GM12878 (cell line): ENCODE measurements at regions not wholly inside any gene's neighbourhood (a gene's known extent, or its start where the extent isn't known, plus 50 kb on each side); places are given as distances from the start of the nearest gene placed in this dataset.

Experiments
- ATAC-seq: fragments of 200-7000 bp; cut with Tn5 transposase; 3 replicates; pipeline ENCODE4 v1.9.1; 2020; ENCODE audit warnings: mild to moderate bottlenecking, moderate library complexity
- BruUV-seq: library from RNA; stranded (reverse); fragments of 400-500 nt; replicated peaks from 2 replicates; lab custom pipeline; 2021; lab: Mats Ljungman, UMichigan
- CTCF ChIA-PET: fragments of 300-600 bp; sonication (Branson Sonifier 250); formaldehyde crosslinking; extraction: SDS; loops from one replicate; lab custom pipeline; 2021; ENCODE audit warnings: inconsistent platforms; lab: Yijun Ruan, JAX
- POLR2A ChIA-PET: fragments of 350-600 bp; formaldehyde crosslinking; extraction: SDS; loops from one replicate; lab custom pipeline; 2021; ENCODE audit warnings: inconsistent platforms; lab: Charles Lee
- RAD21 ChIA-PET: fragments of 300-600 bp; sonication (Branson Sonifier 250); formaldehyde crosslinking; loops from one replicate; lab custom pipeline; 2023; ENCODE audit warnings: antibody characterized with exemption; ENCODE audit not compliant: unreplicated experiment; lab: Charles Lee
- SMC1A ChIA-PET: fragments of 300-600 bp; sonication (Branson Sonifier 250); formaldehyde crosslinking; loops from one replicate; lab custom pipeline; 2023; ENCODE audit not compliant: unreplicated experiment, uncharacterized antibody; lab: Charles Lee
- DNase-seq: peaks from one replicate; pipeline ENCODE4 v3.0.0-alpha.2; 2011; ENCODE audit warnings: low read depth, low spot score
- FAIRE-seq: peaks from 3 replicates; lab custom pipeline; 2011; peaks lifted over from hg19 to GRCh38; lab: Jason Lieb, UNC
- H2AFZ ChIP-seq: 2 replicates; pipeline ENCODE4 v1.6.0; 2011; ENCODE audit warnings: low read depth, low read length, control low read depth; ENCODE audit not compliant: control insufficient read depth
- H3K27ac ChIP-seq: 2 replicates; pipeline ENCODE4 v1.5.1; 2011; ENCODE audit warnings: control low read depth; ENCODE audit not compliant: control insufficient read depth, insufficient read depth
- H3K27me3 ChIP-seq, 2 experiments: replicated peaks in 1 of 2; 2 replicates each; pipeline versions ENCODE4 v1.6.0 to v1.6.1; 2011; ENCODE audit warnings: low read length in 1 of 2; ENCODE audit not compliant: control insufficient read depth in 2 of 2, insufficient read depth in 2 of 2
- H3K36me3 ChIP-seq, 2 experiments: 2 replicates each; pipeline ENCODE4 v1.5.1; 2011; ENCODE audit warnings: low read length in 1 of 2; ENCODE audit not compliant: control insufficient read depth in 2 of 2, insufficient read depth in 2 of 2
- H3K4me1 ChIP-seq: 2 replicates; pipeline ENCODE4 v1.6.1; 2011; ENCODE audit warnings: mild to moderate bottlenecking, low read length, moderate library complexity, mixed read lengths; ENCODE audit not compliant: control insufficient read depth, insufficient read depth
- H3K4me2 ChIP-seq: 2 replicates; pipeline ENCODE4 v1.6.0; 2011; ENCODE audit warnings: control low read depth; ENCODE audit not compliant: control insufficient read depth, insufficient read depth
- H3K4me3 ChIP-seq: fragments of 200-600 bp; sonication (generic); 2 replicates; pipeline ENCODE4 v1.5.1; 2016
- H3K79me2 ChIP-seq: 2 replicates; pipeline ENCODE4 v1.6.0; 2011; ENCODE audit warnings: low read length; ENCODE audit not compliant: control insufficient read depth, insufficient read depth
- H3K9ac ChIP-seq: 2 replicates; pipeline ENCODE4 v1.8.0; 2011; ENCODE audit warnings: low read length, control low read depth, mixed read lengths; ENCODE audit not compliant: control insufficient read depth, insufficient read depth
- H3K9me3 ChIP-seq: replicated peaks from 3 replicates; pipeline ENCODE4 v1.5.1; 2011; ENCODE audit warnings: mild to moderate bottlenecking, low read length; ENCODE audit not compliant: control insufficient read depth, insufficient read depth
- H4K20me1 ChIP-seq: 2 replicates; pipeline ENCODE4 v1.6.0; 2011; ENCODE audit not compliant: control insufficient read depth, insufficient read depth
- CHD2 ChIP-seq: IDR thresholded peaks from 2 replicates; pipeline ENCODE4 v1.6.1; 2011; ENCODE audit warnings: low read depth, low read length, improper control_type of control experiment, borderline replicate concordance
- EGR1 ChIP-seq, 2 experiments: IDR thresholded peaks; 1 replicate in 1 of 2; 2 replicates in 1 of 2; pipeline ENCODE4 v1.6.1; 2011 to 2012; ENCODE audit warnings: low read depth in 2 of 2, low read length in 2 of 2, borderline replicate concordance in 1 of 2, mild to moderate bottlenecking in 1 of 2, moderate library complexity in 1 of 2
- GABPA ChIP-seq: IDR thresholded peaks from 2 replicates; pipeline ENCODE4 v1.6.1; 2014; ENCODE audit warnings: antibody characterized with exemption, low read depth, mild to moderate bottlenecking, inconsistent platforms
- KAT2A ChIP-seq: conservative IDR thresholded peaks from 2 replicates; pipeline ENCODE4 v1.6.1; 2011; ENCODE audit warnings: low read depth, low read length; ENCODE audit not compliant: control insufficient read depth
- NR2C2 ChIP-seq: IDR thresholded peaks from 2 replicates; pipeline ENCODE4 v1.6.1; 2011; ENCODE audit warnings: borderline replicate concordance, low read depth; ENCODE audit not compliant: control insufficient read depth, insufficient read length
- POLR2AphosphoS5 ChIP-seq: IDR thresholded peaks from 2 replicates; pipeline ENCODE4 v1.6.1; 2011; ENCODE audit warnings: mild to moderate bottlenecking, low read length, inconsistent platforms
- RFX5 ChIP-seq: IDR thresholded peaks from 2 replicates; pipeline ENCODE4 v1.6.1; 2011; ENCODE audit warnings: low read depth, low read length, improper control_type of control experiment
- SREBF1 ChIP-seq: IDR thresholded peaks from 2 replicates; pipeline ENCODE4 v1.6.1; 2012; ENCODE audit warnings: mild to moderate bottlenecking, low read length
- YBX1 ChIP-seq: fragments of 450-650 bp; IDR thresholded peaks from 2 replicates; pipeline ENCODE4 v1.6.1; 2016; ENCODE audit warnings: antibody characterized with exemption
- WGBS: methylation state at CpG from one replicate; pipeline ENCODE4 v1.1.6; 2016; ENCODE audit warnings: low lambda C conversion rate; ENCODE audit not compliant: insufficient replicate concordance, insufficient coverage; ENCODE audit errors: missing lambda C conversion rate; 5-methylcytosine and 5-hydroxymethylcytosine counted together
- in situ Hi-C: fragments of 300-500 bp; cut with MboI; formaldehyde crosslinking; loops from 9 replicates; pipeline ENCODE4 v1.14.3; 2018; ENCODE audit warnings: mixed read lengths
- intact Hi-C: fragments of 100-400 bp; cut with micrococcal nuclease; formaldehyde crosslinking; loops from one replicate; pipeline ENCODE4 v1.14.2; 2022; ENCODE audit not compliant: unreplicated experiment
- TF ChIP-seq, protein P1 (sequence below): fragments of 450-650 bp; IDR thresholded peaks from 2 replicates; pipeline ENCODE4 v1.6.1; 2018; ENCODE audit warnings: mild to moderate bottlenecking, low read depth, moderate library complexity; ENCODE audit not compliant: partially characterized antibody
- TF ChIP-seq, protein P2 (sequence below): fragments of 450-650 bp; IDR thresholded peaks from 2 replicates; pipeline ENCODE4 v1.6.1; 2014; ENCODE audit warnings: mild to moderate bottlenecking

DNA sequence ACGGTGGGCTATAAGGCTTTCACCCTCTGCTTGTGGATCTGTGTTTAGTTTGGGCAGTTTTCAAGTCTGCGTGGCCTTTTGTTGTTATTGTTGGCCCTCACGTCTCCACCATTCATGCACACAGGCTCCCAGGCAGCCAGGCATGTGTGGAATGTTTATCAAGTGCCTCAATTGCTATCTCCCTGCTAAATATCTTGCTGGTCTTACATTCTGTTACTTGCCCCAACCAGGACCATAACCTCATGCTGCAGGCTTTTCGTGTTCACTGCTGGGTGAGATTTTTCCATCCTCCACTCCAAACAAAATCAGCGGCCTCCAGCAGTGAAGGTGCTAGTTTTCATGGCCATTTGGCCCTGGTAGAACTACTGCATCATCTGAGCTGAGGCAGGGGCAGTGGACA lies 63.0 kb upstream of the DSC1 start:
- Histone ChIP-seq H3K4me1 (peaks cover 21% of the 10 kb centered on the region), H3K4me2 (peak overlapping the region; percentile 13; the same call in 1 of the 2 replicates), H3K36me3 (no peaks in the 10 kb centered on the region), H4K20me1 (no peaks in the 10 kb centered on the region), H3K9ac (no peak overlapping the region), H3K9me3 (no peaks in the 10 kb centered on the region; the same call in 1 of the 3 replicates), H3K27me3 (no peaks in the 10 kb centered on the region), H2AFZ (peak overlapping the region; percentile 77), H3K4me3 (no peak overlapping the region), H3K27ac (peak overlapping the region; percentile 46), H3K79me2 (no peaks in the 10 kb centered on the region)
- no peak for TF ChIP-seq SREBF1
- ChIA-PET SMC1A (no interaction called here), CTCF (no interaction called here), POLR2A (no interaction called here), RAD21 (interaction anchor here (1.0 kb wide), 1 partner anchor 23 kb away, joined by 3 read pairs; no protein-coding TSS in a partner anchor)
- ATAC-seq (no peak), DNase-seq (no peak), FAIRE-seq (no peak)
- intact Hi-C loops (no loop called here), in situ Hi-C loops (no loop called here)
- BruUV-seq = no TSS peak
- under 1% methylated on average over 5 of the region's 5 CpGs for WGBS

DNA sequence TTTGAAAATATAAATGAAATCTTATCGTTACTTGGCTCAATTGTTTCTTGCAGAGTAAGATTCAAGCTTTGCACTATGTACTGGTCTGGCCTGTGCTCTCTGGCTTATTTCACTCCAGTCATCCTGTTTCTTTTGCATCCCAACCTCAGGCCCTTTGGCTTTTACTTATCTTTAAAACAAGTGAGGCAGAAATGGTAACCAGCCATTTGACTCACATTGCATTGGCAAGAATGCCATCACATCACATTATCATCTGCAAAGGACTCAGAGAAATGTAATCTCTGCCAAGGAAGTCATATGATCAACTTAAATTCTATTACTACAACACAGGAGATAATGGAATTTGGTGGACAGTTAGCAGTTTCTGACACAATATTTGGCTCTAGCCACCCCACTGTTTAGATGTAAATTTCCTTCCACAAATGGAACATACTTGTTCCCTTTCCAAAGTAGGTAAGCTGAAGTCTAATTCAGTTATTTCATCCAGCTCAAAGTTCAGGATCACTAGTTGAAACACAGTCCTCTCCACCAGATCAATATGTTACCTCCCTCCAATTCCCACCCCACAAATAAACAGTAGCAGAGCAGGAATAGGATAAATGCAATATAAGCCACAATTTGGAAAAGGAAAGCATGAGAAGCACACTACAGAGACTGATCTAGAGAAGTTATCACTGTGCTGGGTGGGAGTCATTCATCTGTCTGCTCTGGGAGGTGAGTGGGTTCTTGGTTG lies 65.0 kb upstream of the DSC1 start:
- FAIRE-seq = no peak
- no peak overlapping the region for H3K4me3 ChIP-seq
- TF ChIP-seq, protein P1, sequence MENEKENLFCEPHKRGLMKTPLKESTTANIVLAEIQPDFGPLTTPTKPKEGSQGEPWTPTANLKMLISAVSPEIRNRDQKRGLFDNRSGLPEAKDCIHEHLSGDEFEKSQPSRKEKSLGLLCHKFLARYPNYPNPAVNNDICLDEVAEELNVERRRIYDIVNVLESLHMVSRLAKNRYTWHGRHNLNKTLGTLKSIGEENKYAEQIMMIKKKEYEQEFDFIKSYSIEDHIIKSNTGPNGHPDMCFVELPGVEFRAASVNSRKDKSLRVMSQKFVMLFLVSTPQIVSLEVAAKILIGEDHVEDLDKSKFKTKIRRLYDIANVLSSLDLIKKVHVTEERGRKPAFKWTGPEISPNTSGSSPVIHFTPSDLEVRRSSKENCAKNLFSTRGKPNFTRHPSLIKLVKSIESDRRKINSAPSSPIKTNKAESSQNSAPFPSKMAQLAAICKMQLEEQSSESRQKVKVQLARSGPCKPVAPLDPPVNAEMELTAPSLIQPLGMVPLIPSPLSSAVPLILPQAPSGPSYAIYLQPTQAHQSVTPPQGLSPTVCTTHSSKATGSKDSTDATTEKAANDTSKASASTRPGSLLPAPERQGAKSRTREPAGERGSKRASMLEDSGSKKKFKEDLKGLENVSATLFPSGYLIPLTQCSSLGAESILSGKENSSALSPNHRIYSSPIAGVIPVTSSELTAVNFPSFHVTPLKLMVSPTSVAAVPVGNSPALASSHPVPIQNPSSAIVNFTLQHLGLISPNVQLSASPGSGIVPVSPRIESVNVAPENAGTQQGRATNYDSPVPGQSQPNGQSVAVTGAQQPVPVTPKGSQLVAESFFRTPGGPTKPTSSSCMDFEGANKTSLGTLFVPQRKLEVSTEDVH = no peak
- TF ChIP-seq GABPA (no peak), EGR1 (IDR thresholded peaks at IDR 0.05; ENCODE audit: borderline replicate concordance in 1 of 2, low read depth in 2 of 2, low read length in 2 of 2) (no peak), NR2C2 (no peak), POLR2AphosphoS5 (no peak), KAT2A (no peak), RFX5 (no peak), CHD2 (no peak), YBX1 (no peak)
- TF ChIP-seq, protein P2, sequence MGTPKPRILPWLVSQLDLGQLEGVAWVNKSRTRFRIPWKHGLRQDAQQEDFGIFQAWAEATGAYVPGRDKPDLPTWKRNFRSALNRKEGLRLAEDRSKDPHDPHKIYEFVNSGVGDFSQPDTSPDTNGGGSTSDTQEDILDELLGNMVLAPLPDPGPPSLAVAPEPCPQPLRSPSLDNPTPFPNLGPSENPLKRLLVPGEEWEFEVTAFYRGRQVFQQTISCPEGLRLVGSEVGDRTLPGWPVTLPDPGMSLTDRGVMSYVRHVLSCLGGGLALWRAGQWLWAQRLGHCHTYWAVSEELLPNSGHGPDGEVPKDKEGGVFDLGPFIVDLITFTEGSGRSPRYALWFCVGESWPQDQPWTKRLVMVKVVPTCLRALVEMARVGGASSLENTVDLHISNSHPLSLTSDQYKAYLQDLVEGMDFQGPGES = no peak

More for the DNA sequence above, 65.0 kb upstream of the DSC1 start:
- Histone ChIP-seq H3K79me2 (no peaks in the 10 kb centered on the region), H3K27me3 (no peaks in the 10 kb centered on the region), H3K9ac (no peak overlapping the region), H2AFZ (peak overlapping the region; percentile 20; the same call in 1 of the 2 replicates), H3K4me1 (peaks cover 28% of the 10 kb centered on the region), H3K27ac (no peak overlapping the region), H3K36me3 (no peaks in the 10 kb centered on the region), H3K4me2 (no peak overlapping the region), H4K20me1 (no peaks in the 10 kb centered on the region), H3K9me3 (no peaks in the 10 kb centered on the region; the same call in 2 of the 3 replicates)
- intact Hi-C loops (no loop called here), in situ Hi-C loops (no loop called here)
- no TSS peak for BruUV-seq
- 0% methylated on average over 1 of the region's 1 CpG for WGBS
- ChIA-PET RAD21 (no interaction called here), POLR2A (no interaction called here), SMC1A (interaction anchor here (1.0 to 1.3 kb wide), 2 partner anchors 22 to 26 kb away, joined by 3 to 4 read pairs; no protein-coding TSS in a partner anchor), CTCF (interaction anchor here (1.4 kb wide), 1 partner anchor 15 kb away, joined by 11 read pairs; no protein-coding TSS in a partner anchor)
- no peak for ATAC-seq
- no peak for DNase-seq
